Sciatic nerve (tissue), 2 donors: ENCODE measurements at regions not wholly inside any gene's neighbourhood (a gene's known extent, or its start where the extent isn't known, plus 50 kb on each side); places are given as distances from the start of the nearest gene placed in this dataset.

ENCODE experiments used
- ATAC-seq: fragments of 200-7000 bp; cut with Tn5 transposase; one replicate; pipeline ENCODE4 v1.9.1; 2020; ENCODE audit warnings: mild to moderate bottlenecking, moderate library complexity
- DNase-seq: peaks from one replicate; pipeline ENCODE4 v3.0.0-alpha.2; 2020; ENCODE audit warnings: low spot score
- intact Hi-C: fragments of 100-400 bp; cut with DNase I; formaldehyde crosslinking; loops from one replicate; pipeline ENCODE4 v1.14.2; 2022
- donor health status: DM: no; HTN: no; CAD: no.
- donor health status: DM: no; HTN: no; CAD: no.

DNA sequence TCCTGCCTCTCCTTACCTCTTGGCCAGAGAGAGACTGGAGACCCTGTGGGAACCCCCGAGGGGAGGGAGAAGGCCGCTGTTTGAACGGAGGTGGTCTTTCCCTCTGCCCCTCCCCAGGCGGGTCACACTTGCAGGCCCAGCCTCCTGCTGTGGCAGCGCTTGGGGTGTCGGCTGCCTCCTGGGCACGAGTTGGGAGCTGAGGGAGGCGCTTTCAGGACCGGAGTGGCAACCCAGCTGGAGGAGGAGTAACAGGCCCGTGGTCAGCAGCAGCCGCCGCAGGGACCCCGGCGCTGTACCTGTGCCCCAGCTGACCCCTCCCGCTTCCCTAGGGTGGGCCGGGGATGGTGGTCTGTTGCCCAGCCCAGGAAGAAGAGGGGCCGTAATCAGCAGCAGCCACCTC is 278.3 kb downstream of the SEC14L1 start:
- ATAC-seq (no peak), DNase-seq (no peak)
- intact Hi-C loops: no loop called here

DNA sequence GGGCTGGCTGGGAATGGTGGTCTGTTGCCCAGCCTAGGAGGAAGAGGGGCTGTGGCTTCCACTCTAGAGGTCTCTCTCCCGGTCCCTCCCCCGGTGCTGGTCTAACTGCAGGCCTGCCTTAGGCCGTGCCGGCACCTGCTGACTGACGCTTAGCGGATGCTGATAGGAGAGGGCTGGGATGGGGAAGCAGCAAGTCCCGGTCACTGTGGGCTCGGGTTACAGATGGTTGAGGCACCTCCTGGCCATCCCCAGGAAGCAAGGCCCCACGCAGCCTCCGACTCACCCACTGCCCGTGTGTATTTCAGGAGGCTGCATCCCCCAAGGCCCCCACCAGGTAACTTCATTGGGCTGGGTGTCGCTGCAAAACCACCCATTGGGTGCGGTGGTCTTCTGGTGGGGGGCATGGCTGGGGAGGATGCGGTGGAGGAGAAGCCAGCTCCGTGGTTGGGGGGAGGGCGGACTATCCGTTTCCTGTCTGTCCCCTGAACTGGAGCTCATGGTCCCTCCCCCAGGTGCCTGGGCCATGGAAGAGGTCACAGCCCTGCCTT is 278.9 kb downstream of the SEC14L1 start:
- ATAC-seq (no peak), DNase-seq (no peak)
- intact Hi-C loops: no loop called here

DNA sequence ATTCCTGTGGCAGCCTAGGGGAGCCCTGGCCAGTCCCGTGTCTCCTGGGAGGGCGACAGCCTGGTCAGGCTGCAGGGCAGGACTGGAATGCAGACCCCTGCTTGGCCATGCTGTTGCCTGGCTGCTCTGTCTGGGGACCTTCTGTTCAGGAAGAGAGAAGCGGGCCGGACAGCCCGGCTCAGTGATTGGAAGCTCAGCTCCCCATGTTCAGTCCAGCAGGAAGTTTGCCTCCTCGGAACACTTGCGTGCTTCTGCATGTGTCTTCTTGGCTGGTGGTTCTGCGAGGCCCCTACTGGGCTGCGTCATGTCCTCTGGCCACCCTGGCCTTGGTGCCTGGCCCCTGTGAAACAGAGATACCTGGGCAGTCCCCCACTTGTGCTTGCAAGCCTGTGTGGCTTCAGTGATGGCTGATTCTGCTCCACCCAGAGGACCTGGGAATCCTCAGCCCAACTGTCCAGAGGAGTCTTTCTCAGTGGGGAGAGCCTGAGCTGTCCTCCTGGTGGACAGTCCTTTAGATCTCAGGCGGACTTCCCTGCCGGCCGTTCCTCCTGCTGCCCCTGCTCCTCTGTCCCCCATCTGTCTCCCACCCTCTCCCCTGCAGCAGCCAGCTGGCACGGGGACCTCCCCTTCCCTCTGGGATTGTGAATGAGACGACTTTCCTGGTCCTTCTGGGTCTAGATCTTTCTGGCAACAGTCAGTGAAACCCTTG is 279.5 kb downstream of the SEC14L1 start:
- intact Hi-C loops: no loop called here
- ATAC-seq: no peak
- DNase-seq: no peak

DNA sequence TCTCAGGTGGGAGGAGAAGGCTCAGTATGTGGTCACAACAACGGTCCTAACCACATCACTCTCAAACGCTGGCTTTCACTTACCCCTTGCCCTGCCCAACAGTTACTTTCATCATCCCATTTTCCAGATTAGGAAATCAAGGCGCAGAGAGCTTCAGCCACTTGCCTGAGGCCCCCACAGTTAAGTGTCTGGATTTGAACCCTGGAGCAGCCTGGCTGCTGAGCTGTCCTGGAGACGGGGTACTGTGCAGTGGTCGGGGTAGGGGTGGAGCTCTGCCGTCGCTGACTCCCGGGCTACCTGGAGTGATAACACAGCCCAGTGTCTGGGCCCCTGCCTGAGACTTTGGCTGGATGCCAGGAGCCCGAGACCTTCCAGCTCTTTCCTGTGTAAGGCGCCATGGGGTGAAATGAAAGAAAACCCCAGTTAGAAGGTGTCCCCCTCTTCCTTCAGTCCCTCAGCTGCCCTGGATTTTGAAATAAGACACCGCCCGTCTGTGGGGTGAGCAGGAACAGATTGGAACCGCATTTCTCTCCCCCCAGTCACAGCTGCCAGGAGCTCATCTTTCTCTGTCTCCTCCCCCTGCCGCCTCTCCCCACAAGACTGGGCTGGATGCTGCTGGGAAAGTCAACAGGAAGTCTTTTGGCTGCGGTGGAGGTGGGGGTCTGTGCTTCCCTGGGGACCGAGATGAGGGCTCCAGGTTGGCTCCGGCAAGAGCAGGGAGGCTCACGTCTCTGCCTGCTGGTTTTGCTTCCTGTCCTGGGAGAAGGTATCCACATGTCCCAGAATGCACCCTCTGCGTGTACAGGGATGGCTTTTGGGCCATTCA is 280.2 kb downstream of the SEC14L1 start:
- peak; percentile 14 for ATAC-seq
- DNase-seq: no peak
- intact Hi-C loops: no loop called here

DNA sequence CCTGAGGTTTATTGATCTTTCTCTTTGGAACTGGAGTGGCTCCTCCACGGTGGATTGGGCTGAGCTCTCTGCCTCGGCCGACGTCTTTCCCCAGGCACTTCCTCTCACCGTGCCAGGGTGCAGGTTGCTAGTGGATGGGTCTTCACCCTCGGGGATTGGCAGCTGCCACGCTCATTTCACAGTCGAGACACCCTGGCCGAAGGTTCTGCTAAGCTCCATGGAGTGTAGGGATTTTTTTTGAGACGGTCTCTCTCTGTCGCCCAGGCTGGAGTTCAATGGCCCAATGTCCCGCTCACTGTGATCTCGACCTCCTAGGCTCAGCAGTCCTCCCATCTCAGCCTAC is 280.8 kb downstream of the SEC14L1 start:
- ATAC-seq: no peak
- no peak for DNase-seq
- intact Hi-C loops: no loop called here

DNA sequence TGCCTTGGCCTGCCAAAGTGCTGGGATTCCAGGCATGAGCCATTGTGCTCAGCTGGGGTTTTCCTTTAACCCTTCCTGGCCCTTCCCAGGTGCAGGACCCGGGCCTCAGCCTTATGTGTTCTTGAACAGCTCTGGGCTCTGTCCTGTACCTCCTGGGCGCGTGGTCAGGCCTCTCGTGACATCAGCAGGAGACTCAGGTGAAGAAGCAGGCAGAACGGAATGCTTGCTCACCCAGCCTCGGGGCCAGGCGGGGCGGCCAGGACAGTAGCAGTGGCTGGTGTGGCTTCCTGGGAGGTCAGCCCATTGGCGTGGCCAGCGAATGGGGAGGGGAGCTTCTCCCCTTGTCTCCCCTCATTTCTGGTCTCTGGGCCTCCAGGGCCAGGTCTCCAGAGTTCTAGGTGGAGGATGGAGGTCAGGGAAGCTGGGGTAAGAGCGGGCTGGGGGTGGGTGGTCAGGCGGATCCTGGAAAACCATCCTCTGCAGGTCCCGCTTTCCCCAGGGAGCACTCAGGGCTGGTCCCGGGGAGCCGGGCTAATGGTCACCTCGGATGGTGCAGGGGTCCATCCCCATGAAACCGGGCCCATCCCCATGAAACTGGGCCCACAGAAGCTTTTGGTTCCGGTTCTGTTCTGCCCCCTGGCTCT is 281.5 kb downstream of the SEC14L1 start:
- ATAC-seq (no peak), DNase-seq (no peak)
- intact Hi-C loops: no loop called here

DNA sequence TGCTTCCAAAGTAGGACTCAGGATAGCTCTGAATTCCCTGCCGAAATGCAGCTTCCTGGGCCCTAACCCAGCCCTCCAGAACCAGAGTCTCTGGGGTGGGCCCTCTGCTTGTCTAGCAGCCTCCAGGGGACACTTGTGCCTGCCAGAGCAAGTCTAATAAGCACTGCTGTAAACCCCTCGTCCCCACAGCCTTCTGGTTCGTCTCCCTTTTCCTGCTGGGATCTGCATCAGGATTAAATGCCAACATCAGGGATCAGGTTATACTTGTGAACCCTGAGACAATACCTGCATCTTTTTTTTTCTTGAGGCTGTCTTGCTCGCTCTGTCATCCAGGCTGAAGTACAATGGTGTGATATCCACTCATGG is 282.0 kb downstream of the SEC14L1 start:
- no peak for ATAC-seq
- no peak for DNase-seq
- intact Hi-C loops: no loop called here

DNA sequence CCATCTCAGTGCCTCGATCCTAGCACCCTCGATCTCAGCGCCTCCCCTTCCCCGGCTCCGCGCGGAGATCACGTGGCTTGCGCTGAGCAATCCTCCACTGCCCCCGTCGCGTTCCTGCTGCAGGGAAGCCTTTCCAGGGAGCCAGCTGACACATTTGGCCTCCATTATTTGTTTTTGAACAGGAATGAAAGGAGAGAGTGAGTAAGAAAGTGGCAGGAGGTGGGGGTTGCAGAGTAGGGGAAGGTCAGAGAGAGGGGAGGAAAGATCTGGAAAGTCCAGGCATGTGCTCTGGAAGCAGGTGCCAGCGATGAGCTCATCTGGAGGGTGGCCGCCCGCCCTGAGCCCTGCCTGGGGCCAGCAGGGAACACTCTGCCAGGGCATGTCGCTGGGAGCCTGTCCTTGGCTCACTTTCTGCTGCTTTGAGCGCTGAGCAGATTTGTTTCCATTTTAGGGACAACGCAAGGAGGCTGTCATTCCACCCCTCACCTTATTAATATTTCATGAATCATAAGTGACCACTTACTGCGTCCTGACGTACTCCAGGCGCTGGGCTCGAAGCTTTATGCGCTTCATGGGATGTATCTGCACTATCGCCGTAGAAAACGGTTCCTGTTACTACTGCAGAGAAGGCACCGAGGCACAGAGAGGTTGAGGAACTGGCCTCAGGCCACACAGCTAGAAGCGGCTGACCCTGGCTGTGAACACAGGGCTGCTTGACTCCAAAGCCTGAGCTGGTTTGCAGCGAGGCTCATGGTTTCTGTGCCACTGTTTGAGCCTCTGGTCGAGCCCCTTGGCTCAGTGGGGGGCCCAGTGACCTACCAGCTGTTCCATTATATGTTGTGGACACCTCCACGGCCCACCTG is 283.1 kb downstream of the SEC14L1 start:
- DNase-seq: peak; percentile 91
- intact Hi-C loops: no loop called here

DNA sequence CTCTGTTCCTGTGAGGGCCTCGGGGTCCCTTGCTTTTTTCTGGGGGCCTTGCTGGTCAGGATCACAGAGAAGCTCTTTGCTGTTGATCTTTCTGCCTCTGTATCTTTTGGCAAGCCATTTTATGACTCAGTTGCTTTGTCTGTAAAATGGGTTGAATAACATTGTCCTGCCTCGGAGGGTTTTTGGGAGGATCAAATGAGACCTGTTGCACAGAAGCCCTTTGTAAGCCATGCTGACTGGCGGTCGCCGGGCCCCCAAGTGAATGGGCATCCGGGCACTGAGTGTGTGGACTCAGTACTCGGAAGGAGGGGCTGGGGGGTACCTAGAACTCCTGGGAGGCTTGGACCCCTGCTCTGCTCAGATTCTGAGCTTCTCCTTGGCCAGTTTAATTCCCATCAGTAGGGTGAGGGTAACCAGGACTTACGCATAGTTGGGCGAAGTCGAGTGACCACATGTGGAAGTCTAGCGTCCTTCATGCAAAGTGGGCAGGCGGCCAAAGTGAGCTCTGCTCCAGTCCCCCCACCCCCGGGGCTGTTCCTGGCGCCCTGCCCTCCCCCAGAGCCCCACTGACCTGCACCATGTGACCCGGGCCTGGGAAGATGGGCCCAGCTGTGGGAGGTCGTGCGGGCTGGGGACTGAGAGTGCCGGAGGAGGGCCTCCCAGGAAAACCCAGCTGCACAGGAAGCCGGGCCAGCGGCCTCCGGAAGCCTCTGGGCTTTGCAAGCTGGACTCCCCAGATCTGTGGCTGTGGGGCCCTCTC is 284.0 kb downstream of the SEC14L1 start:
- ATAC-seq (peak; percentile 73), DNase-seq (peak; percentile 95)
- intact Hi-C loops: loop anchor here (5.0 kb wide), 2 partner anchors 68 to 97 kb away; no protein-coding TSS in a partner anchor

More for the DNA sequence above, 283.1 kb downstream of the SEC14L1 start:
- ATAC-seq: peak; percentile 78

DNA sequence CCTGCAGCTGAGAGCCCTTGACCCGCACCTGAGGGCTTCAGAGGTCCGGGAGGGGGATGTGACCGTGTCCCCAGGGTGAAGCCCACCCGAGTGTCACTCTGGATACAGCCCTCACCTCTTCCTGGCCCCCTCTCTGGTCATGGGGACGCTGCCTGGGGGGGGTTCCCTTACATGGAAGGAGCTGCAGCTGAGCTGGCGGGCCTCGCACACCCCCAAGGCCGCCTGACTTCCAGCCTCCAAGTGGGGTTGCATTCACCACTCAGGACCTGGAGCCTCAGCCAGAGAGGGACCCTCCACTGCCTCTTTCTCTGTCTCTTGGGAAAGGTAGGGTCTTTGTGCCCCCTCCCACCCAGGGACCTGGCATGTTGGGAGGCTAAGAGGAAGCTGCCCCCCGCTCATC is 284.6 kb downstream of the SEC14L1 start:
- DNase-seq: no peak
- ATAC-seq: peak; percentile 0
- intact Hi-C loops: loop anchor here (5.0 kb wide), 2 partner anchors 67 to 98 kb away; no protein-coding TSS in a partner anchor

DNA sequence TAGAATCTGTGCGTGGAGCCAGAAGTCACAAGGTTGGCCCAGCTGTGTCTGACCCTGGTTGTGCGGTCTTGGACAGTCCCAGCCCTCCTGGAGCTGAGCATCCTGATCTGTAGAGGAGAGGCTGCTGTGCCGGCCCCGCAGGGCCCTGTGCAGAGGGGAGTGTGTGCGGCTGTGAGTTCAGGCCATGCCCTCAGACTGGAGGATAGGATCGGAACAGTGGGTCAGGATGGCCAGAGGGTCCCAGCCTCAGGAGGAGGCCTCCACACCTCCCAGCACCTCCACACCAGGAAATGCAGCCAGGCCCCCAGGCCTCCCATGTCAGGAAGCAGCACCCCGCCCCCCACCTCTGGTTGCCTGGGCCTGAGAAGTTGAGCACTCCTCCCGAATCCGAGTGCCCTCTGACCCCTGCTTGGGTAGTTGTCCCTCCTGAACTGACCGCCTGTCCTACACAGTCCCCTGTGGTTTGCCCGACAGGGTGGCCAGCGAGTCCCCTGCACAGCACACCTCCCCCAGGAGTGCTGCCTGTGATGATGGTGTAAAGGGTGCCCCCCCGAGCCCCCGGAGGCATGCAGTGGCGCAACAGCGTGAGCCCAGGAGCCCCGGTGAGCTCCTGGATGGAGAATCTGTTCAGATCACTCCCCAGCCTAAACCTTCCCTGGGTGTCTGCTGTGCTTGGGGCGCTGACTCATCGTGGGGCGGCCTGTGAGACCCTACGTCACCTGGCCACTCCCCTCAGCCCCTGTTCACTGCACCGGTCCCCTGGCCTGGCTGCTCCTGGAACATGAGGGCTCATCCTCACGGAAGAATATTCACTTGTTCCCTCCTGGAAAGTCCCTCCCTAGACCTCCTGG is 285.2 kb downstream of the SEC14L1 start:
- ATAC-seq (peak; percentile 18), DNase-seq (no peak)
- intact Hi-C loops: loop anchor here (5.0 kb wide), 2 partner anchors 66 to 99 kb away; no protein-coding TSS in a partner anchor

DNA sequence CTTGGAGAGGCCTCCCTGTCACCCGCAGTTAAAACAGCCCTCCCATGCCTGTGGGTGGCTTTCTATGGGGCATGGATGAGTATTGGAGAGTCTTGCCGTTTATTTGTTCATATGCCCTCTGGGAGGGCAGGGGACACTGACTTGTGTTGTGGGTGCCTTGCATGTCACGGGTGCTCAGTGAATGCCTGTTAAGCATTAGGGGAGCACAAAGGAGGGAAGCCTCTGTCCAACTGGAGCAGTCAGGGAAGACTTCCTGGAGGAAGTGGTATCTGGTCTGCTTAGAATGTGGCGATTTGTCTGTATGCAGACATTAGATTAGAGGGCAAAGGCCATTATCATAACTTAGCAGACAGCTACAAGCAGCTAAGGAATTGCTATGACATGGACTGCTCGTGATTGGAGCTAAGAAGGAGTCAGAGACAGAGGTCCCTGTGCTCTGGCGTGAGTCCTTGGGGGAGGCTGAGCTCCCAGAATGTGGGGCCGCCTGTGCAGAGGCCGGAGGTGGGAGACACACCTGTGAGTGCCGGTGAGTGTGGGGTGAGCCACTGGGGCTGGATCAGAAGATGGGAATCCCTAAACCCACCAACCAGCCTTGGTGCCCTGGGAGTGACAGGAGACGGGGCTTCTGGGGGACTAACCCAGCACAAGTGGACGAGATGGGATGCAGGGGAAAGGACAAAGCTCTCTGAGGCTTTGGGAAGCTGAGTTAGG is 286.1 kb downstream of the SEC14L1 start:
- DNase-seq (no peak), ATAC-seq (no peak)
- intact Hi-C loops: loop anchor here (5.0 kb wide), 2 partner anchors 65 to 100 kb away; no protein-coding TSS in a partner anchor

DNA sequence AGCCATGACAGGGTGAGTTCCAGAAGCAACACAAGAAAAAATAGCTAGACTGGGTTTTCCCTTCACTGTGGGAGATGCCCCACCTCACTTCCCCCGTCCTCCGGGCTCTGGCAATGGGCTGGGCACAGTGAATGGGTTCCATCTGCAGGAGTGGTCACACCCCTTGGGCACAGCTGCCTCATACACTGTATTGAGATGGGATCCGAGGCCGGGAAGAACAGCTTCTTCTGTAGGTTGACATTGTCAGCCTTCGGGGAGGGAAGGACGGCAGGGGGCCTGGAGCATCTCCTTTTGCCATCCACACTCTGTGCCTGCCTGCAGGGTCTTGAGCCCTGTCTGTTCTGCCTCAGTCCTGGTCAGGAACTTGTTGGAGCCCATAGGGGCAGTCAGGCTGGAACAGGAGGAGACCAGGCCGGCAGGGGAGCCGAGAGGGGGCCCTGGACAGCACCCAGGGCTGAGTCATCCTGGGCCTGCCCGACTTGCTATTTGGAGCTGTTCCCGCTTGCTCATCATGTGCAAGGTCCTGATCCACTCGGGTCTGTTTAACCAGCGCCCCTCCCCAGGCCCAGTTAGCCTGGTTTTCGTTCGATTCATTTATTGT is 286.7 kb downstream of the SEC14L1 start:
- intact Hi-C loops: loop anchor here (5.0 kb wide), 2 partner anchors 65 to 100 kb away; no protein-coding TSS in a partner anchor
- ATAC-seq (no peak), DNase-seq (no peak)

DNA sequence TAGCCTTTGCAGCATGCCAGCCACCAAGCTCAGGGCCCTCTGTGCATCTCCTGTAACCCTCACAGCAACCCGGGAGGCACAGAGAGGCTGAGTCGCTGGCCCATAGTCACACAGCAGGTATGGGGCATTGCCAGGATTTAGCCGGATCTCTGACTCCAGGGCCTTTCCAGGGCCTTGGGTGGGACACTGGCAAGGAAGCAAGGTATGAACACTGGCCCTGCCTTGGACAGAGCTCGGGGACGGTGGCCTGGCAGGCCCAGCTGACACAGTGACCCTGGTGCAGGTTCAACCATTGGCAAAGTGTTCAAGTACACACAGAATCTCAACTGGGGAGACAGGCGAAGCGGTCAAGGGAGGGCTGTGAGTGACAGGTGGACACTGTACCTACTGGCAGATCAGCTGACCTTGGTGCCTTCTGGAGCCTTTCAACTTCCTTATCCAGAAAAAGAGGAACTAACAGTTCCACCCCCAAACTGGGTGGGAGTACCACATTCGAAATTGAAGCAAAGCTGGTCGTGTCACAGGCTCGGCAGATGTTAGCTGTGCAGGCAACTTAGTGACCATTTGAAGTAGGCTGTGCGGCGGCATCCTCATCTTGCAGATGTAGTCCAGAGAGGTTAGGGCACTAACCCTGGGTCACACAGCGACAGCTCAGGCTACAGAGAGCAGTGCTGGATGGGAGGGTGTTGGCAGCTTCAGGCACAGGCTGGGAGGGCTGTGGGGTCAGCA is 287.4 kb downstream of the SEC14L1 start:
- ATAC-seq (no peak), DNase-seq (no peak)
- intact Hi-C loops: loop anchor here (5.0 kb wide), 2 partner anchors 64 to 101 kb away; no protein-coding TSS in a partner anchor

DNA sequence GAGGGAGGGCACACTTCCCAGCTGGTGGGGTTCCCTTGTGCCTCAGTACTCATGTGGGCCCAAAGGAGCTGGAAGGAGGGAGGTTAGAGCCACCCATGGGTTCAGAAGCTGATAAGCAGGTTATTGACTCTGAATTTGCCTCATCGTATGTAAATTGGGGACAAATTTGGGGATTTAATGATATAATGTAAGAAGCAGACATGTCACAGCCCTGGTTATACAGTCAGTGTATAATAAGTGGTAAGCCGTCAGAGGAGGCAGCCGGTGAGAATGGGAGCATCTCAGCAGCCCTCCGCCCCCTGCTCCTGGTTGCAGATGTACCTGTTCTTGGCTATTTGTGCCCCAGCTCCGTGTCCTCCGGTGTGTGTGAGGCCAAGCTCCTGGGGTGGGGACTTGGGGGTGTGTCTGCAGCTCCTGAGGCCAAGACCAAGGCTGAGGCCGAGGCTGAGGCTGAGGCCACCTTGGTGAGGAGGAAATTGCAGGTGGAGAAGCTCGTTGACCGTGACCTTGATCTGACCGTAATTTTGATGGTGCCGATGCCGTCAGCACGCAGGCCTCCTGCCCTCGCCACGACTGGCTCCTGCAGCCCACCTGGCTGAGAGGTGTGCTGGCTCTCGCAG is 288.1 kb downstream of the SEC14L1 start:
- no peak for DNase-seq
- ATAC-seq: no peak
- intact Hi-C loops: loop anchor here (5.0 kb wide), 2 partner anchors 63 to 102 kb away; no protein-coding TSS in a partner anchor
